HCT116 (cell line): ENCODE measurements at regions not wholly inside any gene's neighbourhood (a gene's known extent, or its start where the extent isn't known, plus 50 kb on each side); places are given as distances from the start of the nearest gene placed in this dataset.

Experiments used
- ATAC-seq: fragments of 200-7000 bp; cut with Tn5 transposase; 2 replicates; pipeline ENCODE4 v1.9.1; 2020; ENCODE audit warnings: mild to moderate bottlenecking, moderate library complexity
- BruUV-seq: library from RNA; stranded (reverse); fragments of 400-500 nt; replicated peaks from 2 replicates; lab custom pipeline; 2021; lab: Mats Ljungman, UMichigan
- CTCF ChIA-PET: fragments of 300-600 bp; sonication (Branson Sonifier 250); formaldehyde crosslinking; loops from one replicate; lab custom pipeline; 2021; ENCODE audit warnings: antibody characterized with exemption; lab: Charles Lee
- POLR2A ChIA-PET: fragments of 300-600, 350-600 bp; sonication (Branson Sonifier 250); formaldehyde crosslinking; loops from one replicate; lab custom pipeline; 2021; ENCODE audit warnings: antibody characterized with exemption; lab: Charles Lee
- RAD21 ChIA-PET, 2 experiments: fragments of 300-600 bp; sonication (Branson Sonifier 250); formaldehyde crosslinking; loops; one replicate each; lab custom pipeline; 2023; ENCODE audit warnings: low total read pairs in 2 of 2; ENCODE audit not compliant: uncharacterized antibody in 2 of 2, unreplicated experiment in 2 of 2, low non-redundant PET in 1 of 2; lab: Charles Lee
- DNase-seq: peaks from one replicate; pipeline ENCODE4 v3.0.0-alpha.2; 2010; ENCODE audit warnings: low read depth, low spot score
- H2AFZ ChIP-seq: fragments of 200-600 bp; shearing (Covaris generic), sonication (generic); 2 replicates; pipeline ENCODE4 v1.6.1; 2017; ENCODE audit warnings: low read depth, mixed run types, mixed read lengths, antibody characterized with exemption, low read length; ENCODE audit not compliant: poor library complexity, severe bottlenecking
- H3K27ac ChIP-seq: 2 replicates; pipeline ENCODE4 v1.5.1; 2012; ENCODE audit warnings: low read depth, low read length
- H3K27me3 ChIP-seq: fragments of 200-600 bp; sonication (generic); 2 replicates; pipeline ENCODE4 v1.6.1; 2016; ENCODE audit warnings: mixed run types, low read length, mixed read lengths; ENCODE audit not compliant: insufficient read depth
- H3K36me3 ChIP-seq, 2 experiments: fragments of 200-500 bp in 1 of 2; fragments of 200-600 bp in 1 of 2; sonication (Bioruptor generic) in 1 of 2; sonication (generic) in 1 of 2; 2 replicates each; pipeline versions ENCODE4 v1.5.1 to v1.6.1; 2014 to 2016; ENCODE audit warnings: low read length in 2 of 2, inconsistent platforms in 1 of 2, mixed read lengths in 1 of 2, mixed run types in 1 of 2; ENCODE audit not compliant: insufficient read depth in 2 of 2, control insufficient read depth in 1 of 2
- H3K4me1 ChIP-seq, 2 experiments: fragments of 200-600 bp in 1 of 2; sonication (generic) in 1 of 2; 2 replicates each; pipeline versions ENCODE4 v1.5.1 to v1.6.1; 2012 to 2017; ENCODE audit warnings: low read length in 2 of 2, inconsistent platforms in 1 of 2, mild to moderate bottlenecking in 1 of 2, mixed read lengths in 1 of 2, mixed run types in 1 of 2, moderate library complexity in 1 of 2; ENCODE audit not compliant: insufficient read depth in 2 of 2, control insufficient read depth in 1 of 2
- H3K4me2 ChIP-seq: fragments of 200-600 bp; sonication (generic); 2 replicates; pipeline ENCODE4 v1.6.1; 2017; ENCODE audit warnings: mixed run types, low read length, mixed read lengths
- H3K4me3 ChIP-seq, 2 experiments: fragments of 200-600 bp in 1 of 2; sonication (generic) in 1 of 2; replicated peaks in 1 of 2; 2 replicates each; pipeline ENCODE4 v1.5.1; 2011 to 2016; ENCODE audit warnings: low read length in 2 of 2, control low read depth in 1 of 2, low read depth in 1 of 2, mild to moderate bottlenecking in 1 of 2, mixed read lengths in 1 of 2, mixed run types in 1 of 2
- H3K79me2 ChIP-seq: fragments of 200-600 bp; sonication (generic); 2 replicates; pipeline ENCODE4 v1.6.1; 2017; ENCODE audit warnings: mild to moderate bottlenecking, mixed run types, low read length, moderate library complexity, mixed read lengths; ENCODE audit not compliant: insufficient read depth
- H3K9ac ChIP-seq: fragments of 200-600 bp; sonication (generic); 2 replicates; pipeline ENCODE4 v1.6.1; 2016; ENCODE audit warnings: low read length, mixed read lengths
- H3K9me2 ChIP-seq: fragments of 200-600 bp; sonication (generic), shearing (Covaris generic); 2 replicates; pipeline ENCODE4 v1.6.1; 2017; ENCODE audit warnings: mixed run types, mild to moderate bottlenecking, moderate library complexity; ENCODE audit not compliant: insufficient read depth
- H3K9me3 ChIP-seq, 2 experiments: fragments of 200-500 bp in 1 of 2; fragments of 200-600 bp in 1 of 2; sonication (Bioruptor generic) in 1 of 2; sonication (generic) in 1 of 2; 2 replicates each; pipeline ENCODE4 v1.6.1; 2014 to 2017; ENCODE audit warnings: low read length in 2 of 2, mixed read lengths in 2 of 2, inconsistent platforms in 1 of 2, low read depth in 1 of 2, mild to moderate bottlenecking in 1 of 2, mixed run types in 1 of 2, moderate library complexity in 1 of 2; ENCODE audit not compliant: control insufficient read depth in 1 of 2, insufficient read depth in 1 of 2
- H4K20me1 ChIP-seq: fragments of 200-600 bp; sonication (generic), shearing (Covaris generic); 2 replicates; pipeline ENCODE4 v1.6.1; 2017; ENCODE audit warnings: mixed run types, mild to moderate bottlenecking, moderate library complexity; ENCODE audit not compliant: insufficient read depth
- ATF3 ChIP-seq: IDR thresholded peaks from 2 replicates; pipeline ENCODE4 v1.6.1; 2012
- CBX3 ChIP-seq: IDR thresholded peaks from 2 replicates; pipeline ENCODE4 v1.6.1; 2012; ENCODE audit warnings: low read depth
- CEBPB ChIP-seq: IDR thresholded peaks from 2 replicates; pipeline ENCODE4 v1.6.1; 2012; ENCODE audit warnings: low read depth
- CTCF ChIP-seq, 3 experiments: fragments of 200-600 bp in 1 of 3; sonication (generic) in 1 of 3; IDR thresholded peaks in 2 of 3; conservative IDR thresholded peaks in 1 of 3; 2 replicates each; pipeline ENCODE4 v1.5.1; 2012 to 2017; ENCODE audit warnings: low read depth in 2 of 3, low read length in 2 of 3, antibody characterized with exemption in 1 of 3, borderline replicate concordance in 1 of 3, control low read depth in 1 of 3, mild to moderate bottlenecking in 1 of 3, mixed read lengths in 1 of 3, mixed run types in 1 of 3, moderate library complexity in 1 of 3; ENCODE audit not compliant: insufficient read depth in 1 of 3
- EGR1 ChIP-seq: IDR thresholded peaks from 2 replicates; pipeline ENCODE4 v1.6.1; 2012; ENCODE audit warnings: low read depth
- EZH2 ChIP-seq: fragments of 200-600 bp; sonication (generic); IDR thresholded peaks from 2 replicates; pipeline ENCODE4 v1.6.1; 2017; ENCODE audit warnings: antibody characterized with exemption, mixed run types
- EZH2phosphoT487 ChIP-seq: fragments of 200-600 bp; IDR thresholded peaks from 2 replicates; pipeline ENCODE4 v1.6.1; 2018; ENCODE audit warnings: antibody characterized with exemption, borderline replicate concordance
- FOSL1 ChIP-seq: IDR thresholded peaks from 2 replicates; pipeline ENCODE4 v1.6.1; 2012; ENCODE audit warnings: low read depth
- JUND ChIP-seq: IDR thresholded peaks from 2 replicates; pipeline ENCODE4 v1.6.1; 2012
- MAX ChIP-seq: IDR thresholded peaks from 2 replicates; pipeline ENCODE4 v1.6.1; 2012
- RAD21 ChIP-seq: IDR thresholded peaks from 2 replicates; pipeline ENCODE4 v1.6.1; 2012; ENCODE audit warnings: low read depth, mild to moderate bottlenecking
- REST ChIP-seq: IDR thresholded peaks from 2 replicates; pipeline ENCODE4 v1.6.1; 2012; ENCODE audit warnings: low read depth
- SIN3A ChIP-seq: IDR thresholded peaks from 2 replicates; pipeline ENCODE4 v1.6.1; 2012; ENCODE audit warnings: low read depth
- SP1 ChIP-seq: IDR thresholded peaks from 2 replicates; pipeline ENCODE4 v1.6.1; 2012; ENCODE audit warnings: low read depth
- SRF ChIP-seq: IDR thresholded peaks from 2 replicates; pipeline ENCODE4 v1.6.1; 2012; ENCODE audit warnings: low read depth
- ZFX ChIP-seq: fragments of 450-650 bp; IDR thresholded peaks from 2 replicates; pipeline ENCODE4 v1.6.1; 2017
- ZNF274 ChIP-seq: fragments of 200-500 bp; sonication (Bioruptor generic); IDR thresholded peaks from 2 replicates; pipeline ENCODE4 v1.6.1; 2014; ENCODE audit warnings: mild to moderate bottlenecking, low read depth, low read length, inconsistent platforms
- intact Hi-C: fragments of 100-400 bp; cut with micrococcal nuclease; formaldehyde crosslinking; loops from 2 replicates; pipeline ENCODE4 v1.10.0; 2022

- H3K4me2 ChIP-seq, result no peak overlapping the region
- H3K36me3 ChIP-seq, result no peaks in the 10 kb centered on the region
- H3K27ac ChIP-seq, result no peak overlapping the region
- no peaks in the 10 kb centered on the region for H3K4me1 ChIP-seq
- no peaks in the 10 kb centered on the region for H3K9me2 ChIP-seq
- ChIA-PET RAD21 (no interaction called here), POLR2A (no interaction called here), CTCF (no interaction called here)
- DNase-seq (no peak), ATAC-seq (no peak)
- H3K79me2 ChIP-seq, result no peaks in the 10 kb centered on the region
- H2AFZ ChIP-seq, result no peak overlapping the region
- BruUV-seq, result no TSS peak
- H3K4me3 ChIP-seq, result no peak overlapping the region
- no peaks in the 10 kb centered on the region for H4K20me1 ChIP-seq
- H3K27me3 ChIP-seq, result no peaks in the 10 kb centered on the region
- intact Hi-C loops, result no loop called here
- H3K9ac ChIP-seq, result no peak overlapping the region
- peaks cover 0 to 4% of the 10 kb centered on the region in 2 experiments; a peak in 2 of 4 replicates for H3K9me3 ChIP-seq
- no peak for TF ChIP-seq CEBPB
- TF ChIP-seq FOSL1, result no peak
- no peak for TF ChIP-seq EZH2
- no peak for TF ChIP-seq REST
- no peak for TF ChIP-seq CBX3
- TF ChIP-seq SP1, result no peak
- no peak for TF ChIP-seq JUND
- TF ChIP-seq ZNF274, result no peak
- TF ChIP-seq SRF, result no peak
- TF ChIP-seq EZH2phosphoT487, result no peak
- no peak for TF ChIP-seq EGR1
- no peak for TF ChIP-seq ATF3
- TF ChIP-seq CTCF (IDR thresholded peaks at IDR 0.05 in 2 of 3, conservative IDR thresholded peaks at IDR 0.05 in 1 of 3; ENCODE audit: borderline replicate concordance in 1 of 3, insufficient read depth in 1 of 3, low read depth in 2 of 3, low read length in 2 of 3), result no peak
- no peak for TF ChIP-seq SIN3A
- TF ChIP-seq ZFX, result no peak
- TF ChIP-seq MAX, result no peak
- no peak for TF ChIP-seq RAD21
Observed at GRCh38 chr2:34174506-34174905, 575.4 kb upstream of the FAM98A start.
